Liver (tissue), 8 donors: ENCODE measurements at regions not wholly inside any gene's neighbourhood (a gene's known extent, or its start where the extent isn't known, plus 50 kb on each side); places are given as distances from the start of the nearest gene placed in this dataset.

ENCODE experiments used
- DNase-seq: peaks from one replicate; pipeline ENCODE4 v3.0.0-alpha.2; 2017; ENCODE audit warnings: low spot score
- H3K27ac ChIP-seq, 2 donors: one replicate each; pipeline ENCODE4 v1.7.0; 2013; ENCODE audit warnings: inconsistent platforms in 2 of 2, low read length in 2 of 2, control low read depth in 1 of 2, low read depth in 1 of 2, mild to moderate bottlenecking in 1 of 2
- H3K27me3 ChIP-seq, 4 donors: one replicate each; pipeline versions ENCODE4 v1.6.1 to v1.7.0; 2013; ENCODE audit warnings: low read length in 3 of 4, inconsistent platforms in 1 of 4, mild to moderate bottlenecking in 1 of 4, moderate library complexity in 1 of 4; ENCODE audit not compliant: control insufficient read depth in 4 of 4, insufficient read depth in 4 of 4
- H3K36me3 ChIP-seq, 4 donors: one replicate each; pipeline versions ENCODE4 v1.6.1 to v1.7.0; 2013; ENCODE audit warnings: low read length in 3 of 4, mild to moderate bottlenecking in 3 of 4, low read depth in 1 of 4, moderate library complexity in 1 of 4; ENCODE audit not compliant: control insufficient read depth in 4 of 4, insufficient read depth in 3 of 4
- H3K4me1 ChIP-seq, 4 donors: one replicate each; pipeline versions ENCODE4 v1.6.1 to v1.7.0; 2013; ENCODE audit warnings: low read length in 3 of 4, mild to moderate bottlenecking in 3 of 4, moderate library complexity in 1 of 4; ENCODE audit not compliant: control insufficient read depth in 4 of 4, insufficient read depth in 4 of 4
- H3K4me3 ChIP-seq, 3 donors: one replicate each; pipeline versions ENCODE4 v1.6.1 to v1.7.0; 2013; ENCODE audit warnings: low read length in 3 of 3, control low read depth in 1 of 3, low read depth in 1 of 3, mild to moderate bottlenecking in 1 of 3
- H3K9ac ChIP-seq, 2 donors: one replicate each; pipeline ENCODE4 v1.7.0; 2013; ENCODE audit warnings: low read length in 2 of 2, mild to moderate bottlenecking in 2 of 2, moderate library complexity in 2 of 2, control low read depth in 1 of 2, low read depth in 1 of 2
- H3K9me3 ChIP-seq, 4 donors: one replicate each; pipeline versions ENCODE4 v1.6.1 to v1.7.0; 2013; ENCODE audit warnings: low read length in 3 of 4; ENCODE audit not compliant: control insufficient read depth in 4 of 4
- NR2F2 ChIP-seq: IDR thresholded peaks from 2 replicates; pipeline ENCODE4 v1.6.1; 2016; ENCODE audit warnings: antibody characterized with exemption
- RXRA ChIP-seq, 2 donors: IDR thresholded peaks; 2 replicates each; pipeline ENCODE4 v1.6.1; 2017 to 2018; ENCODE audit warnings: antibody characterized with exemption in 2 of 2, mild to moderate bottlenecking in 1 of 2
- WGBS: extraction: QIAGEN DNeasy Blood & Tissue Kit; methylation state at CpG from one replicate; pipeline ENCODE4 v1.1.7; 2013; 5-methylcytosine and 5-hydroxymethylcytosine counted together
- TF ChIP-seq, protein P1 (sequence below): IDR thresholded peaks from 2 replicates; pipeline ENCODE4 v1.6.1; 2016; ENCODE audit warnings: antibody characterized with exemption
- TF ChIP-seq, protein P2 (sequence below): IDR thresholded peaks from 2 replicates; pipeline ENCODE4 v1.6.1; 2016; ENCODE audit warnings: antibody characterized with exemption, mild to moderate bottlenecking
- TF ChIP-seq, protein P3 (sequence below): fragments of 150-350 bp; IDR thresholded peaks from 2 replicates; pipeline ENCODE4 v1.5.1; 2017; ENCODE audit warnings: improper control_type of control experiment, low read depth, low read length; ENCODE audit not compliant: missing input control
- donor health status: healthy.
- donor health status: healthy.
- donor health status: healthy.
- donor health status: healthy.
- donor health status: healthy.

DNA sequence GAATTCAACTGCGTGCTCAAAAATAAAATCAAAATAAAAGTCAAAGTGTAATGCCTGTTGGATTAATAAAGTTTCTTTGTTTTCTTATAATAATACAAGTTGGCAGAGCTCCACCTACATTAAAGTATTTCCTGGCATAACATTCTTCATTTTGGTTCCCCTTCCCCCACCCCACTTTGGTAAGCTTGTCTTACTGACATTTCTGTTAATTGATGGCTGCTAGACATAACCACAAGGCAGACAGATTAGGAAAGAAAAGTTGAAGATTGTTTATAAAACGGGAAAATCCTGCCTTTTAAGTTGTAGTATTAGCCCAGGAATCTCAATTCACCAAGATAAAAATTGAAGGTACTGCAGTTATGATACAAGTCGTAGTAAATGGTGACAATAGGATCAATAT lies 246.5 kb upstream of the RPS6KA3 start (continued):
- TF ChIP-seq, protein P1, sequence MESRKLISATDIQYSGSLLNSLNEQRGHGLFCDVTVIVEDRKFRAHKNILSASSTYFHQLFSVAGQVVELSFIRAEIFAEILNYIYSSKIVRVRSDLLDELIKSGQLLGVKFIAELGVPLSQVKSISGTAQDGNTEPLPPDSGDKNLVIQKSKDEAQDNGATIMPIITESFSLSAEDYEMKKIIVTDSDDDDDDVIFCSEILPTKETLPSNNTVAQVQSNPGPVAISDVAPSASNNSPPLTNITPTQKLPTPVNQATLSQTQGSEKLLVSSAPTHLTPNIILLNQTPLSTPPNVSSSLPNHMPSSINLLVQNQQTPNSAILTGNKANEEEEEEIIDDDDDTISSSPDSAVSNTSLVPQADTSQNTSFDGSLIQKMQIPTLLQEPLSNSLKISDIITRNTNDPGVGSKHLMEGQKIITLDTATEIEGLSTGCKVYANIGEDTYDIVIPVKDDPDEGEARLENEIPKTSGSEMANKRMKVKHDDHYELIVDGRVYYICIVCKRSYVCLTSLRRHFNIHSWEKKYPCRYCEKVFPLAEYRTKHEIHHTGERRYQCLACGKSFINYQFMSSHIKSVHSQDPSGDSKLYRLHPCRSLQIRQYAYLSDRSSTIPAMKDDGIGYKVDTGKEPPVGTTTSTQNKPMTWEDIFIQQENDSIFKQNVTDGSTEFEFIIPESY: no peak
- TF ChIP-seq NR2F2: no peak

DNA sequence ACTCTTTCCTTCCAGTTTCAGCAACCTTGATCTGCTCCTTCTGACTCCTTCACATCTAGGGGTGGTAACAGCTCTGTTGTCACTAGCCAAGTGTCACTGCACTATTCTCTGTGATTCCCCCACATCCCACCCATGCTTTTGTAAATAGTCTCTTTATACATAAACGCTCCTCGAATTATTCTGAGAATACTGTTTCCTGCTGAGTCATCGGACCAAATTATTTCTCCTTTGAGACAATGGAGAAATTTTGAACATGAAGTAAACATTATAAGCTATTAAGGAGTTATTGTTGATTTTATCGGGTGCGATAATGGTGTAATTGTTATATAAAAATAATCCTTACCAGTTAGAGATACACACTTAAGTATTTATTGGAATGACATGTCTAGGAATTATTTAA lies 245.1 kb upstream of the RPS6KA3 start:
- WGBS: 92% methylated on average over 5 of the region's 5 CpGs
- no peak for DNase-seq
- H3K27ac ChIP-seq: no peak overlapping the region

More for the DNA sequence above, 245.1 kb upstream of the RPS6KA3 start:
- H3K36me3 ChIP-seq: no peaks in the 10 kb centered on the region
- H3K9me3 ChIP-seq: no peaks in the 10 kb centered on the region
- H3K4me1 ChIP-seq: no peaks in the 10 kb centered on the region
- H3K27me3 ChIP-seq: peaks cover 0 to 2% (median 0%) of the 10 kb centered on the region in 4 donors
- no peak overlapping the region for H3K9ac ChIP-seq
- TF ChIP-seq, protein P2, sequence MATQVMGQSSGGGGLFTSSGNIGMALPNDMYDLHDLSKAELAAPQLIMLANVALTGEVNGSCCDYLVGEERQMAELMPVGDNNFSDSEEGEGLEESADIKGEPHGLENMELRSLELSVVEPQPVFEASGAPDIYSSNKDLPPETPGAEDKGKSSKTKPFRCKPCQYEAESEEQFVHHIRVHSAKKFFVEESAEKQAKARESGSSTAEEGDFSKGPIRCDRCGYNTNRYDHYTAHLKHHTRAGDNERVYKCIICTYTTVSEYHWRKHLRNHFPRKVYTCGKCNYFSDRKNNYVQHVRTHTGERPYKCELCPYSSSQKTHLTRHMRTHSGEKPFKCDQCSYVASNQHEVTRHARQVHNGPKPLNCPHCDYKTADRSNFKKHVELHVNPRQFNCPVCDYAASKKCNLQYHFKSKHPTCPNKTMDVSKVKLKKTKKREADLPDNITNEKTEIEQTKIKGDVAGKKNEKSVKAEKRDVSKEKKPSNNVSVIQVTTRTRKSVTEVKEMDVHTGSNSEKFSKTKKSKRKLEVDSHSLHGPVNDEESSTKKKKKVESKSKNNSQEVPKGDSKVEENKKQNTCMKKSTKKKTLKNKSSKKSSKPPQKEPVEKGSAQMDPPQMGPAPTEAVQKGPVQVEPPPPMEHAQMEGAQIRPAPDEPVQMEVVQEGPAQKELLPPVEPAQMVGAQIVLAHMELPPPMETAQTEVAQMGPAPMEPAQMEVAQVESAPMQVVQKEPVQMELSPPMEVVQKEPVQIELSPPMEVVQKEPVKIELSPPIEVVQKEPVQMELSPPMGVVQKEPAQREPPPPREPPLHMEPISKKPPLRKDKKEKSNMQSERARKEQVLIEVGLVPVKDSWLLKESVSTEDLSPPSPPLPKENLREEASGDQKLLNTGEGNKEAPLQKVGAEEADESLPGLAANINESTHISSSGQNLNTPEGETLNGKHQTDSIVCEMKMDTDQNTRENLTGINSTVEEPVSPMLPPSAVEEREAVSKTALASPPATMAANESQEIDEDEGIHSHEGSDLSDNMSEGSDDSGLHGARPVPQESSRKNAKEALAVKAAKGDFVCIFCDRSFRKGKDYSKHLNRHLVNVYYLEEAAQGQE: no peak
- TF ChIP-seq, protein P3, sequence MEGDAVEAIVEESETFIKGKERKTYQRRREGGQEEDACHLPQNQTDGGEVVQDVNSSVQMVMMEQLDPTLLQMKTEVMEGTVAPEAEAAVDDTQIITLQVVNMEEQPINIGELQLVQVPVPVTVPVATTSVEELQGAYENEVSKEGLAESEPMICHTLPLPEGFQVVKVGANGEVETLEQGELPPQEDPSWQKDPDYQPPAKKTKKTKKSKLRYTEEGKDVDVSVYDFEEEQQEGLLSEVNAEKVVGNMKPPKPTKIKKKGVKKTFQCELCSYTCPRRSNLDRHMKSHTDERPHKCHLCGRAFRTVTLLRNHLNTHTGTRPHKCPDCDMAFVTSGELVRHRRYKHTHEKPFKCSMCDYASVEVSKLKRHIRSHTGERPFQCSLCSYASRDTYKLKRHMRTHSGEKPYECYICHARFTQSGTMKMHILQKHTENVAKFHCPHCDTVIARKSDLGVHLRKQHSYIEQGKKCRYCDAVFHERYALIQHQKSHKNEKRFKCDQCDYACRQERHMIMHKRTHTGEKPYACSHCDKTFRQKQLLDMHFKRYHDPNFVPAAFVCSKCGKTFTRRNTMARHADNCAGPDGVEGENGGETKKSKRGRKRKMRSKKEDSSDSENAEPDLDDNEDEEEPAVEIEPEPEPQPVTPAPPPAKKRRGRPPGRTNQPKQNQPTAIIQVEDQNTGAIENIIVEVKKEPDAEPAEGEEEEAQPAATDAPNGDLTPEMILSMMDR: no peak
- TF ChIP-seq RXRA (IDR thresholded peaks at IDR 0.05) (no peak), NR2F2 (no peak)
- TF ChIP-seq, protein P1: no peak
- H3K4me3 ChIP-seq: no peak overlapping the region
